ENCODE measurements at regions not wholly inside any gene's neighbourhood (a gene's known extent, or its start where the extent isn't known, plus 50 kb on each side); places are given as distances from the start of the nearest gene placed in this dataset.

DNA sequence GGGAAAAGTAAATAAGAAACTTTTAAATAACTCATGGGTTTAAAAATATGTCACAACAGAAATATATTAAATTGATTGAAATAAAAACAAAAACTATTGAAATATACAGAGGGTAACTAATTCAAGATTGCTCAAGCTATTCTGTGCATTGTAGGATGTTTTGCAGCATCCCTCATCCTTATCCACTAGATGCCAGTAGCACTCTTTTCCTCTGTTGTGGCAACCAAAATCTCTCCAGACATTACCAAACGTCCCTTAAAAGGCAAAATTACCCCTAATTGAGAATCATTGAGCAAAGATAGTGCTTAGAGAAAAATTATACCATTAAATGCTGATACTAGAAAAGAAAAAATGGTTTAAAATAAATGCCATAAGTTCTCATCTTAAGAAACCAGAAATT is 682.6 kb downstream of the RWDD3 start:
- TF ChIP-seq, protein P1, sequence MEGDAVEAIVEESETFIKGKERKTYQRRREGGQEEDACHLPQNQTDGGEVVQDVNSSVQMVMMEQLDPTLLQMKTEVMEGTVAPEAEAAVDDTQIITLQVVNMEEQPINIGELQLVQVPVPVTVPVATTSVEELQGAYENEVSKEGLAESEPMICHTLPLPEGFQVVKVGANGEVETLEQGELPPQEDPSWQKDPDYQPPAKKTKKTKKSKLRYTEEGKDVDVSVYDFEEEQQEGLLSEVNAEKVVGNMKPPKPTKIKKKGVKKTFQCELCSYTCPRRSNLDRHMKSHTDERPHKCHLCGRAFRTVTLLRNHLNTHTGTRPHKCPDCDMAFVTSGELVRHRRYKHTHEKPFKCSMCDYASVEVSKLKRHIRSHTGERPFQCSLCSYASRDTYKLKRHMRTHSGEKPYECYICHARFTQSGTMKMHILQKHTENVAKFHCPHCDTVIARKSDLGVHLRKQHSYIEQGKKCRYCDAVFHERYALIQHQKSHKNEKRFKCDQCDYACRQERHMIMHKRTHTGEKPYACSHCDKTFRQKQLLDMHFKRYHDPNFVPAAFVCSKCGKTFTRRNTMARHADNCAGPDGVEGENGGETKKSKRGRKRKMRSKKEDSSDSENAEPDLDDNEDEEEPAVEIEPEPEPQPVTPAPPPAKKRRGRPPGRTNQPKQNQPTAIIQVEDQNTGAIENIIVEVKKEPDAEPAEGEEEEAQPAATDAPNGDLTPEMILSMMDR (optimal IDR thresholded peaks at IDR 0.05 in 1 of 3, IDR thresholded peaks at IDR 0.05 in 1 of 3, conservative IDR thresholded peaks at IDR 0.05 in 1 of 3; ENCODE audit: extremely low read depth in 1 of 3, insufficient read depth in 2 of 3, low read length in 3 of 3): peak in 2 of 3 experiments; percentile 14 to 45
- TF ChIP-seq EZH2 (IDR thresholded peaks at IDR 0.05; ENCODE audit: low read length): no peak

Measured in keratinocyte (primary cell).